H9 (cell line): ENCODE measurements at regions not wholly inside any gene's neighbourhood (a gene's known extent, or its start where the extent isn't known, plus 50 kb on each side); places are given as distances from the start of the nearest gene placed in this dataset.

ENCODE experiments used
- DNase-seq: peaks from one replicate; pipeline ENCODE4 v3.0.0-alpha.2; 2017
- H2AFZ ChIP-seq: one replicate; pipeline ENCODE4 v1.6.1; 2013; ENCODE audit warnings: mild to moderate bottlenecking, low read length, control low read depth, moderate library complexity
- H2AK5ac ChIP-seq: 2 replicates; pipeline ENCODE4 v1.6.1; 2013; ENCODE audit warnings: low read length, control low read depth, mixed read lengths; ENCODE audit not compliant: insufficient read length
- H2BK120ac ChIP-seq: one replicate; pipeline ENCODE4 v1.6.1; 2013; ENCODE audit warnings: low read depth, mild to moderate bottlenecking, low read length, control low read depth, inconsistent platforms; ENCODE audit not compliant: poor library complexity, severe bottlenecking
- H2BK12ac ChIP-seq: 2 replicates; pipeline ENCODE4 v1.6.1; 2013; ENCODE audit warnings: low read length, control low read depth, mixed read lengths, low read depth; ENCODE audit not compliant: insufficient read length
- H2BK15ac ChIP-seq: 2 replicates; pipeline ENCODE4 v1.6.1; 2013; ENCODE audit warnings: low read depth, low read length, control low read depth
- H2BK20ac ChIP-seq: one replicate; pipeline ENCODE4 v1.6.1; 2013; ENCODE audit warnings: low read depth, mild to moderate bottlenecking, low read length, control low read depth, inconsistent platforms; ENCODE audit not compliant: poor library complexity, severe bottlenecking
- H2BK5ac ChIP-seq: 2 replicates; pipeline ENCODE4 v1.6.1; 2013; ENCODE audit warnings: low read length, control low read depth, mixed read lengths; ENCODE audit not compliant: insufficient read length
- H3K14ac ChIP-seq: 2 replicates; pipeline ENCODE4 v1.6.1; 2013; ENCODE audit warnings: low read length, control low read depth; ENCODE audit not compliant: insufficient read depth
- H3K18ac ChIP-seq: 2 replicates; pipeline ENCODE4 v1.6.1; 2013; ENCODE audit warnings: low read depth, mild to moderate bottlenecking, mixed read lengths, low read length, control low read depth; ENCODE audit not compliant: insufficient read length
- H3K23ac ChIP-seq: 2 replicates; pipeline ENCODE4 v1.6.1; 2013; ENCODE audit warnings: low read length, control low read depth, mixed read lengths, low read depth; ENCODE audit not compliant: insufficient read length
- H3K23me2 ChIP-seq: 2 replicates; pipeline ENCODE4 v1.6.1; 2013; ENCODE audit warnings: low read depth, mild to moderate bottlenecking, mixed read lengths, low read length, control low read depth; ENCODE audit not compliant: insufficient read length, poor library complexity, severe bottlenecking
- H3K27ac ChIP-seq: 2 replicates; pipeline ENCODE4 v1.5.1; 2013; ENCODE audit warnings: low read length, control low read depth, mixed read lengths, low read depth; ENCODE audit not compliant: insufficient read length
- H3K27me3 ChIP-seq: 2 replicates; pipeline ENCODE4 v1.6.1; 2013; ENCODE audit warnings: low read length, control low read depth, inconsistent platforms; ENCODE audit not compliant: insufficient read depth
- H3K4ac ChIP-seq: 2 replicates; pipeline ENCODE4 v1.6.1; 2013; ENCODE audit warnings: low read depth, mild to moderate bottlenecking, control low read depth, inconsistent platforms, low read length, moderate library complexity
- H3K4me1 ChIP-seq: 2 replicates; pipeline ENCODE4 v1.6.1; 2013; ENCODE audit warnings: low read length, control low read depth, inconsistent platforms; ENCODE audit not compliant: insufficient read depth
- H3K4me2 ChIP-seq: 2 replicates; pipeline ENCODE4 v1.6.1; 2013; ENCODE audit warnings: low read length, control low read depth, mixed read lengths; ENCODE audit not compliant: insufficient read length, insufficient read depth
- H3K56ac ChIP-seq: 2 replicates; pipeline ENCODE4 v1.6.1; 2013; ENCODE audit warnings: low read depth, mild to moderate bottlenecking, mixed read lengths, low read length, control low read depth; ENCODE audit not compliant: insufficient read length
- H3K79me1 ChIP-seq: 2 replicates; pipeline ENCODE4 v1.6.1; 2013; ENCODE audit warnings: low read depth, mild to moderate bottlenecking, moderate library complexity, low read length, control low read depth, inconsistent platforms; ENCODE audit not compliant: insufficient read depth, poor library complexity, severe bottlenecking
- H3K79me2 ChIP-seq: 2 replicates; pipeline ENCODE4 v1.6.1; 2013; ENCODE audit warnings: low read length, control low read depth, inconsistent platforms; ENCODE audit not compliant: insufficient read depth
- H3K9ac ChIP-seq: 2 replicates; pipeline ENCODE4 v1.6.1; 2013; ENCODE audit warnings: low read length, control low read depth, mixed read lengths; ENCODE audit not compliant: insufficient read length; ENCODE audit errors: extremely low read depth
- H3K9me3 ChIP-seq: one replicate; pipeline ENCODE4 v1.6.1; 2013; ENCODE audit warnings: low read depth, low read length, inconsistent platforms; ENCODE audit not compliant: control insufficient read depth
- H3T11ph ChIP-seq: one replicate; pipeline ENCODE4 v1.6.1; 2013; ENCODE audit warnings: mild to moderate bottlenecking, low read length, control low read depth, inconsistent platforms
- H4K20me1 ChIP-seq: one replicate; pipeline ENCODE4 v1.6.1; 2013; ENCODE audit not compliant: control insufficient read depth, insufficient read length, insufficient read depth
- H4K5ac ChIP-seq: 2 replicates; pipeline ENCODE4 v1.6.1; 2013; ENCODE audit warnings: low read depth, mild to moderate bottlenecking, mixed read lengths, low read length, control low read depth; ENCODE audit not compliant: insufficient read length
- H4K8ac ChIP-seq: replicated peaks from 2 replicates; pipeline ENCODE4 v1.6.1; 2013; ENCODE audit warnings: low read length, control low read depth, mixed read lengths, low read depth; ENCODE audit not compliant: insufficient read length
- H4K91ac ChIP-seq: 2 replicates; pipeline ENCODE4 v1.6.1; 2013; ENCODE audit warnings: low read depth, mild to moderate bottlenecking, moderate library complexity, mixed read lengths, low read length, control low read depth; ENCODE audit not compliant: insufficient read length
- H3K27ac Mint-ChIP-seq, 3 experiments: 2 replicates in 2 of 3; 3 replicates in 1 of 3; pipeline ENCODE4 v1.8.0; 2020 to 2021; ENCODE audit warnings: mixed read lengths in 3 of 3, mild to moderate bottlenecking in 1 of 3, moderate library complexity in 1 of 3
- H3K27me3 Mint-ChIP-seq: 2 replicates; pipeline ENCODE4 v1.8.0; 2021; ENCODE audit warnings: low read depth, mild to moderate bottlenecking, moderate library complexity, mixed read lengths
- H3K36me3 Mint-ChIP-seq, 3 experiments: 2 replicates in 2 of 3; 3 replicates in 1 of 3; pipeline ENCODE4 v1.8.0; 2020 to 2021; ENCODE audit warnings: low read depth in 3 of 3, mixed read lengths in 3 of 3; ENCODE audit not compliant: insufficient read depth in 1 of 3
- H3K4me1 Mint-ChIP-seq, 2 experiments: 2 replicates each; pipeline ENCODE4 v1.8.0; 2020; ENCODE audit warnings: mixed read lengths in 2 of 2
- H3K4me3 Mint-ChIP-seq, 2 experiments: 2 replicates in 1 of 2; 3 replicates in 1 of 2; pipeline ENCODE4 v1.8.0; 2020 to 2021; ENCODE audit warnings: mild to moderate bottlenecking in 2 of 2, mixed read lengths in 2 of 2, moderate library complexity in 1 of 2
- H3K9me3 Mint-ChIP-seq, 2 experiments: 2 replicates in 1 of 2; 3 replicates in 1 of 2; pipeline ENCODE4 v1.8.0; 2020; ENCODE audit warnings: mild to moderate bottlenecking in 2 of 2, mixed read lengths in 2 of 2, moderate library complexity in 1 of 2
- TF ChIP-seq, protein P1 (sequence below): fragments of 200-600 bp; sonication (generic); conservative IDR thresholded peaks from 3 replicates; pipeline ENCODE4 v1.8.0; 2021; ENCODE audit warnings: antibody characterized with exemption, mild to moderate bottlenecking

DNA sequence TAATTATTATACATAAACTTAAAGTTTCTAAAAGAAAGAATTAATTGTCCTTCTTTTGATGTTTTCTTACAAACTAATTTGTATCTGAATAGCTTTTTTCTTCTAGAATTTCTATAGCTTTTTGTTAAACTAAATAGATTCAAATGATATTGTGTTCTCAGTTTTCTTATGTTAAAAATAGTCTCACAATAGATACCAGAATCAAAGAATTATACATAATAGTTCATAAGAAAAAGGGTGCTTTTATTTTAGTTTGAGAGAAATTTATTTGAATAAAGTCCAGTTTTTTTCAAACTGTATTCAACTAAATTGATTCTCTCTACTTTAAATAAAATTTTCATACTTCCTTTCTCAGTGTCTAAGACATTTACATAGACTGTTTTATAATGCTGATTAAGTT, 274.8 kb downstream of the SEMA3D start:
- H3K79me1 ChIP-seq: no peaks in the 10 kb centered on the region
- H3K14ac ChIP-seq: no peak overlapping the region
- H4K5ac ChIP-seq: no peak overlapping the region
- no peak overlapping the region for H3K4me2 ChIP-seq
- no peaks in the 10 kb centered on the region for H3K9me3 ChIP-seq
- no peak overlapping the region for H3K23ac ChIP-seq
- peaks cover 37 to 53% of the 10 kb centered on the region in 2 experiments for H3K4me1 Mint-ChIP-seq
- no peaks in the 10 kb centered on the region; the same call in 1 of the 2 replicates for H3K4me1 ChIP-seq
- no peak overlapping the region for H2AFZ ChIP-seq
- H2BK12ac ChIP-seq: no peak overlapping the region
- no peak overlapping the region for H2BK120ac ChIP-seq
- no peak overlapping the region for H3K9ac ChIP-seq
- no peak overlapping the region for H3K4ac ChIP-seq
- H3K4me3 Mint-ChIP-seq: no peak overlapping the region
- no peak overlapping the region for H4K91ac ChIP-seq
- H3K27ac ChIP-seq: no peak overlapping the region
- no peak overlapping the region for H2BK5ac ChIP-seq
- H3K9me3 Mint-ChIP-seq: no peaks in the 10 kb centered on the region
- no peak overlapping the region for H4K8ac ChIP-seq
- TF ChIP-seq, protein P1, sequence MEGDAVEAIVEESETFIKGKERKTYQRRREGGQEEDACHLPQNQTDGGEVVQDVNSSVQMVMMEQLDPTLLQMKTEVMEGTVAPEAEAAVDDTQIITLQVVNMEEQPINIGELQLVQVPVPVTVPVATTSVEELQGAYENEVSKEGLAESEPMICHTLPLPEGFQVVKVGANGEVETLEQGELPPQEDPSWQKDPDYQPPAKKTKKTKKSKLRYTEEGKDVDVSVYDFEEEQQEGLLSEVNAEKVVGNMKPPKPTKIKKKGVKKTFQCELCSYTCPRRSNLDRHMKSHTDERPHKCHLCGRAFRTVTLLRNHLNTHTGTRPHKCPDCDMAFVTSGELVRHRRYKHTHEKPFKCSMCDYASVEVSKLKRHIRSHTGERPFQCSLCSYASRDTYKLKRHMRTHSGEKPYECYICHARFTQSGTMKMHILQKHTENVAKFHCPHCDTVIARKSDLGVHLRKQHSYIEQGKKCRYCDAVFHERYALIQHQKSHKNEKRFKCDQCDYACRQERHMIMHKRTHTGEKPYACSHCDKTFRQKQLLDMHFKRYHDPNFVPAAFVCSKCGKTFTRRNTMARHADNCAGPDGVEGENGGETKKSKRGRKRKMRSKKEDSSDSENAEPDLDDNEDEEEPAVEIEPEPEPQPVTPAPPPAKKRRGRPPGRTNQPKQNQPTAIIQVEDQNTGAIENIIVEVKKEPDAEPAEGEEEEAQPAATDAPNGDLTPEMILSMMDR: no peak
- no peak overlapping the region for H2AK5ac ChIP-seq
- no peaks in the 10 kb centered on the region for H3K27me3 Mint-ChIP-seq
- DNase-seq: no peak
- no peaks in the 10 kb centered on the region for H3K27me3 ChIP-seq
- H3K56ac ChIP-seq: no peak overlapping the region
- no peaks in the 10 kb centered on the region for H4K20me1 ChIP-seq
- H3K79me2 ChIP-seq: no peaks in the 10 kb centered on the region
- H2BK15ac ChIP-seq: no peak overlapping the region
- no peak overlapping the region for H3T11ph ChIP-seq
- H3K27ac Mint-ChIP-seq: peak overlapping the region; percentile 82 to 96 (median 93); a peak in 5 of 7 replicates
- H3K23me2 ChIP-seq: no peaks in the 10 kb centered on the region
- no peak overlapping the region for H2BK20ac ChIP-seq
- no peak overlapping the region for H3K18ac ChIP-seq
- no peaks in the 10 kb centered on the region for H3K36me3 Mint-ChIP-seq
